ENCODE measurements at regions not wholly inside any gene's neighbourhood (a gene's known extent, or its start where the extent isn't known, plus 50 kb on each side); places are given as distances from the start of the nearest gene placed in this dataset.

DNA sequence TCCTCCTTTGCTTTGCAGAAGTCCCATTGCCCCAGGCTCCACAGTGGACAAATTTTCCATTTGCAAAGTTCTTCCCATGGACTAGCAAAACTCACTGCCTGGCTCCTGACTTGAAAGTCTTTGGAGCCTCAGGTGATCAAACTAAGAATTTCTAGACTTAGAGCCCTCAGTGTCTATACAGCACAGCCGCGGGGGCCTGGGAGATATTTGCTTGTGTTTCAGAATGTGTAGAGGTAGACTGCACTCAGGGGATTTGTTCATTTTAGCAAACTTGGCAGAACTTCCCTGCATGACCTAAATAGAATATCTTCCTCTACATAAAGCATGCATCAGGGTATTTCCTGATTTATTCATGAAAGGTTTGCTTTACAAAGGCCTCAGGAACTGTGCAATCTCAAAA is 384.2 kb upstream of the ZNF462 start:
- TF ChIP-seq, protein P1, sequence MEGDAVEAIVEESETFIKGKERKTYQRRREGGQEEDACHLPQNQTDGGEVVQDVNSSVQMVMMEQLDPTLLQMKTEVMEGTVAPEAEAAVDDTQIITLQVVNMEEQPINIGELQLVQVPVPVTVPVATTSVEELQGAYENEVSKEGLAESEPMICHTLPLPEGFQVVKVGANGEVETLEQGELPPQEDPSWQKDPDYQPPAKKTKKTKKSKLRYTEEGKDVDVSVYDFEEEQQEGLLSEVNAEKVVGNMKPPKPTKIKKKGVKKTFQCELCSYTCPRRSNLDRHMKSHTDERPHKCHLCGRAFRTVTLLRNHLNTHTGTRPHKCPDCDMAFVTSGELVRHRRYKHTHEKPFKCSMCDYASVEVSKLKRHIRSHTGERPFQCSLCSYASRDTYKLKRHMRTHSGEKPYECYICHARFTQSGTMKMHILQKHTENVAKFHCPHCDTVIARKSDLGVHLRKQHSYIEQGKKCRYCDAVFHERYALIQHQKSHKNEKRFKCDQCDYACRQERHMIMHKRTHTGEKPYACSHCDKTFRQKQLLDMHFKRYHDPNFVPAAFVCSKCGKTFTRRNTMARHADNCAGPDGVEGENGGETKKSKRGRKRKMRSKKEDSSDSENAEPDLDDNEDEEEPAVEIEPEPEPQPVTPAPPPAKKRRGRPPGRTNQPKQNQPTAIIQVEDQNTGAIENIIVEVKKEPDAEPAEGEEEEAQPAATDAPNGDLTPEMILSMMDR (IDR thresholded peaks at IDR 0.05; ENCODE audit: borderline replicate concordance, extremely low read depth, low read length, poor library complexity, severe bottlenecking), result no peak
- TF ChIP-seq EZH2 (IDR thresholded peaks at IDR 0.05; ENCODE audit: borderline replicate concordance, low read depth, low read length, severe bottlenecking), result no peak

All from DND-41 (cell line).